ENCODE measurements at regions not wholly inside any gene's neighbourhood (a gene's known extent, or its start where the extent isn't known, plus 50 kb on each side); places are given as distances from the start of the nearest gene placed in this dataset.

GRCh38 chr7:85620936-85621685 lies 434.3 kb upstream of the SEMA3D start:
- DNase-seq (ENCODE audit: low read depth in 2 of 2), result no peak
- H2AFZ ChIP-seq (ENCODE audit: low read length), result no peak overlapping the region
- no peak overlapping the region for H3K9ac ChIP-seq (ENCODE audit: insufficient read depth, low read length)
- H3K4me1 ChIP-seq (ENCODE audit: control insufficient read depth, extremely low read depth, insufficient read depth, low read length), result no peaks in the 10 kb centered on the region
- no peaks in the 10 kb centered on the region for H3K79me2 ChIP-seq (ENCODE audit: control insufficient read depth, insufficient read depth, low read length)
- H3K27ac ChIP-seq (ENCODE audit: insufficient read depth, low read length), result no peak overlapping the region
- no peaks in the 10 kb centered on the region for H3K27me3 ChIP-seq (ENCODE audit: control insufficient read depth, insufficient read depth, low read length)
- H3K4me3 ChIP-seq (replicated peaks in 1 of 4; ENCODE audit: control extremely low read depth in 1 of 4, insufficient read depth in 1 of 4, low read depth in 3 of 4, low read length in 4 of 4), result no peak overlapping the region
- H3K36me3 ChIP-seq (ENCODE audit: control insufficient read depth, insufficient read depth, low read length), result no peaks in the 10 kb centered on the region
- H3K9me3 ChIP-seq (ENCODE audit: control insufficient read depth, insufficient read depth, low read depth, low read length), result no peaks in the 10 kb centered on the region
- H3K4me2 ChIP-seq (ENCODE audit: extremely low read depth, insufficient read depth, low read length), result no peak overlapping the region
- H4K20me1 ChIP-seq (ENCODE audit: control insufficient read depth, extremely low read depth, insufficient read depth, low read length), result no peaks in the 10 kb centered on the region
- no peak for TF ChIP-seq CTCF (conservative IDR thresholded peaks at IDR 0.05 in 1 of 2, IDR thresholded peaks at IDR 0.05 in 1 of 2; ENCODE audit: low read depth in 1 of 2, low read length in 2 of 2)

DNA sequence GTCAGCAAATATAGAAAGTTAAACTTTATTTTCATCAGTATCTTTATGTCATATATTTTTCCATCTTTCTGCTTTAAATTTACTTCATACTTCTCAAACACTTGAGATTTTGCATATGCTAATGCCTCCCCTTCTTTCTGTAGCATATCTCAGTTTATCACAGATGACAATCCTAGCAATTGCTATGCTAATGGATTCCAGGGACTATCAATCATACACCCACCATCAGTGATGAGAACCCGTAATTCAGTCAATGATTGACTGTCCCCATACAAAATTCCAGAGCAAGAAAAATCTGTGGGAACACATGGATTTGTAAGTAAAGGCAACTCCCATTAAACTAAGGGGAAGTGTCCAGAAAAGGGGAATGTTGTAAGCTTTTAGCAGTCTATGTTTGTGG lies 432.4 kb upstream of the SEMA3D start:
- DNase-seq (ENCODE audit: low read depth in 2 of 2), result no peak
- Histone ChIP-seq H3K9me3 (ENCODE audit: control insufficient read depth, insufficient read depth, low read depth, low read length) (no peaks in the 10 kb centered on the region), H2AFZ (ENCODE audit: low read length) (no peak overlapping the region), H3K27ac (ENCODE audit: insufficient read depth, low read length) (no peak overlapping the region), H4K20me1 (ENCODE audit: control insufficient read depth, extremely low read depth, insufficient read depth, low read length) (no peaks in the 10 kb centered on the region), H3K4me3 (replicated peaks in 1 of 4; ENCODE audit: control extremely low read depth in 1 of 4, insufficient read depth in 1 of 4, low read depth in 3 of 4, low read length in 4 of 4) (no peak overlapping the region), H3K79me2 (ENCODE audit: control insufficient read depth, insufficient read depth, low read length) (no peaks in the 10 kb centered on the region), H3K4me1 (ENCODE audit: control insufficient read depth, extremely low read depth, insufficient read depth, low read length) (no peaks in the 10 kb centered on the region), H3K27me3 (ENCODE audit: control insufficient read depth, insufficient read depth, low read length) (no peaks in the 10 kb centered on the region), H3K36me3 (ENCODE audit: control insufficient read depth, insufficient read depth, low read length) (no peaks in the 10 kb centered on the region), H3K4me2 (ENCODE audit: extremely low read depth, insufficient read depth, low read length) (no peak overlapping the region), H3K9ac (ENCODE audit: insufficient read depth, low read length) (no peak overlapping the region)
- no peak for TF ChIP-seq CTCF (conservative IDR thresholded peaks at IDR 0.05 in 1 of 2, IDR thresholded peaks at IDR 0.05 in 1 of 2; ENCODE audit: low read depth in 1 of 2, low read length in 2 of 2)
- no peak for TF ChIP-seq EZH2 (IDR thresholded peaks at IDR 0.05; ENCODE audit: low read length, missing control alignments)

GRCh38 chr7:85614684-85615083 lies 427.8 kb upstream of the SEMA3D start:
- H3K36me3 ChIP-seq (ENCODE audit: control insufficient read depth, insufficient read depth, low read length), result no peaks in the 10 kb centered on the region
- TF ChIP-seq EZH2 (IDR thresholded peaks at IDR 0.05; ENCODE audit: low read length, missing control alignments) (no peak), CTCF (conservative IDR thresholded peaks at IDR 0.05 in 1 of 2, IDR thresholded peaks at IDR 0.05 in 1 of 2; ENCODE audit: low read depth in 1 of 2, low read length in 2 of 2) (no peak)
- H3K9me3 ChIP-seq (ENCODE audit: control insufficient read depth, insufficient read depth, low read depth, low read length), result no peaks in the 10 kb centered on the region

More at GRCh38 chr7:85614684-85615083, 427.8 kb upstream of the SEMA3D start:
- Histone ChIP-seq H3K9ac (ENCODE audit: insufficient read depth, low read length) (no peak overlapping the region), H3K79me2 (ENCODE audit: control insufficient read depth, insufficient read depth, low read length) (no peaks in the 10 kb centered on the region), H3K27ac (ENCODE audit: insufficient read depth, low read length) (no peak overlapping the region), H3K4me1 (ENCODE audit: control insufficient read depth, extremely low read depth, insufficient read depth, low read length) (no peaks in the 10 kb centered on the region), H4K20me1 (ENCODE audit: control insufficient read depth, extremely low read depth, insufficient read depth, low read length) (no peaks in the 10 kb centered on the region), H3K27me3 (ENCODE audit: control insufficient read depth, insufficient read depth, low read length) (no peaks in the 10 kb centered on the region), H3K4me2 (ENCODE audit: extremely low read depth, insufficient read depth, low read length) (no peak overlapping the region), H3K4me3 (replicated peaks in 1 of 4; ENCODE audit: control extremely low read depth in 1 of 4, insufficient read depth in 1 of 4, low read depth in 3 of 4, low read length in 4 of 4) (no peak overlapping the region), H2AFZ (ENCODE audit: low read length) (no peak overlapping the region)
- DNase-seq (ENCODE audit: low read depth in 2 of 2), result no peak
